Stomach (tissue), 4 donors: ENCODE measurements at regions not wholly inside any gene's neighbourhood (a gene's known extent, or its start where the extent isn't known, plus 50 kb on each side); places are given as distances from the start of the nearest gene placed in this dataset.

Experiments
- CTCF ChIP-seq, 7 experiments: fragments of 450-650 bp in 4 of 7; fragments of 200-600 bp in 3 of 7; sonication (generic) in 3 of 7; IDR thresholded peaks; one replicate each; pipeline ENCODE4 v1.5.1; 2016 to 2019; ENCODE audit warnings: antibody characterized with exemption in 7 of 7, control low read depth in 2 of 7, mild to moderate bottlenecking in 1 of 7
- POLR2A ChIP-seq, 4 donors: fragments of 450-650 bp; IDR thresholded peaks; one replicate each; pipeline ENCODE4 v1.6.1; 2016; ENCODE audit warnings: antibody characterized with exemption in 4 of 4, control low read depth in 2 of 4, mild to moderate bottlenecking in 1 of 4, moderate library complexity in 1 of 4
- POLR2AphosphoS5 ChIP-seq, 3 donors: sonication (generic); formaldehyde crosslinking; IDR thresholded peaks; one replicate each; pipeline ENCODE4 v1.6.1; 2016; ENCODE audit warnings: antibody characterized with exemption in 3 of 3

GRCh38 chr3:151556596-151556995 is 95.7 kb upstream of the IGSF10 start:
- no peak for TF ChIP-seq CTCF (IDR thresholded peaks at IDR 0.05)
- TF ChIP-seq POLR2A (IDR thresholded peaks at IDR 0.05) = no peak
- TF ChIP-seq POLR2AphosphoS5 (IDR thresholded peaks at IDR 0.05) = no peak
